Tibial nerve (tissue), 4 donors: ENCODE measurements at regions not wholly inside any gene's neighbourhood (a gene's known extent, or its start where the extent isn't known, plus 50 kb on each side); places are given as distances from the start of the nearest gene placed in this dataset.

ENCODE experiments used
- DNase-seq, 2 donors: peaks; one replicate each; pipeline ENCODE4 v3.0.0-alpha.2; 2019; ENCODE audit warnings: low spot score in 2 of 2
- H3K27ac ChIP-seq, 4 donors: fragments of 200-600 bp; sonication (generic) in 3 of 4; one replicate each; pipeline ENCODE4 v1.5.1; 2017 to 2019; ENCODE audit warnings: mild to moderate bottlenecking in 1 of 4
- H3K27me3 ChIP-seq, 2 donors: fragments of 200-600 bp; sonication (generic) in 1 of 2; one replicate each; pipeline versions ENCODE4 v1.5.1 to v1.6.0; 2017 to 2019
- H3K36me3 ChIP-seq, 3 donors: fragments of 200-600 bp; sonication (generic); one replicate each; pipeline ENCODE4 v1.5.1; 2018 to 2019
- H3K4me1 ChIP-seq, 4 donors: fragments of 200-600 bp; sonication (generic) in 3 of 4; one replicate each; pipeline ENCODE4 v1.5.1; 2017 to 2019
- H3K4me3 ChIP-seq, 4 donors: fragments of 200-600 bp; sonication (generic) in 3 of 4; one replicate each; pipeline ENCODE4 v1.5.1; 2017 to 2019; ENCODE audit warnings: mild to moderate bottlenecking in 1 of 4, moderate library complexity in 1 of 4
- H3K9me3 ChIP-seq, 4 donors: fragments of 200-600 bp; sonication (generic) in 3 of 4; one replicate each; pipeline ENCODE4 v1.5.1; 2017 to 2019
- EP300 ChIP-seq, 2 donors: sonication (generic); formaldehyde crosslinking; IDR thresholded peaks; one replicate each; pipeline ENCODE4 v1.6.1; 2017; ENCODE audit warnings: antibody characterized with exemption in 2 of 2, mild to moderate bottlenecking in 1 of 2
- POLR2A ChIP-seq, 2 donors: fragments of 450-650 bp; IDR thresholded peaks; one replicate each; pipeline ENCODE4 v1.6.1; 2017; ENCODE audit warnings: antibody characterized with exemption in 2 of 2, mild to moderate bottlenecking in 2 of 2, moderate library complexity in 2 of 2
- WGBS, 2 donors: methylation state at CpG; one replicate each; pipeline ENCODE4 v1.1.5; 2018; 5-methylcytosine and 5-hydroxymethylcytosine counted together
- TF ChIP-seq, protein P1 (sequence below), 5 experiments: fragments of 200-600 bp in 3 of 5; fragments of 450-650 bp in 2 of 5; sonication (generic) in 3 of 5; IDR thresholded peaks; one replicate each; pipeline ENCODE4 v1.5.1; 2016 to 2019; ENCODE audit warnings: antibody characterized with exemption in 5 of 5, mild to moderate bottlenecking in 3 of 5, moderate library complexity in 2 of 5

- DNase-seq = no peak
- H3K4me3 ChIP-seq = no peak overlapping the region
- H3K27ac ChIP-seq = no peak overlapping the region
- no peaks in the 10 kb centered on the region for H3K36me3 ChIP-seq
- no peaks in the 10 kb centered on the region for H3K27me3 ChIP-seq
- TF ChIP-seq, protein P1, sequence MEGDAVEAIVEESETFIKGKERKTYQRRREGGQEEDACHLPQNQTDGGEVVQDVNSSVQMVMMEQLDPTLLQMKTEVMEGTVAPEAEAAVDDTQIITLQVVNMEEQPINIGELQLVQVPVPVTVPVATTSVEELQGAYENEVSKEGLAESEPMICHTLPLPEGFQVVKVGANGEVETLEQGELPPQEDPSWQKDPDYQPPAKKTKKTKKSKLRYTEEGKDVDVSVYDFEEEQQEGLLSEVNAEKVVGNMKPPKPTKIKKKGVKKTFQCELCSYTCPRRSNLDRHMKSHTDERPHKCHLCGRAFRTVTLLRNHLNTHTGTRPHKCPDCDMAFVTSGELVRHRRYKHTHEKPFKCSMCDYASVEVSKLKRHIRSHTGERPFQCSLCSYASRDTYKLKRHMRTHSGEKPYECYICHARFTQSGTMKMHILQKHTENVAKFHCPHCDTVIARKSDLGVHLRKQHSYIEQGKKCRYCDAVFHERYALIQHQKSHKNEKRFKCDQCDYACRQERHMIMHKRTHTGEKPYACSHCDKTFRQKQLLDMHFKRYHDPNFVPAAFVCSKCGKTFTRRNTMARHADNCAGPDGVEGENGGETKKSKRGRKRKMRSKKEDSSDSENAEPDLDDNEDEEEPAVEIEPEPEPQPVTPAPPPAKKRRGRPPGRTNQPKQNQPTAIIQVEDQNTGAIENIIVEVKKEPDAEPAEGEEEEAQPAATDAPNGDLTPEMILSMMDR (IDR thresholded peaks at IDR 0.05) = no peak
- TF ChIP-seq POLR2A (IDR thresholded peaks at IDR 0.05) (no peak), EP300 (IDR thresholded peaks at IDR 0.05) (no peak)
- no peaks in the 10 kb centered on the region for H3K9me3 ChIP-seq
- H3K4me1 ChIP-seq = no peaks in the 10 kb centered on the region
These were observed 215.0 kb upstream of the EYS start for GRCh38 chr6:65922049-65922448.

- H3K4me1 ChIP-seq = no peaks in the 10 kb centered on the region
- H3K4me3 ChIP-seq = no peak overlapping the region
- WGBS, 2 donors = 56 to 73% methylated on average over 1 of the region's 1 CpG
- no peaks in the 10 kb centered on the region for H3K27me3 ChIP-seq
- DNase-seq = no peak
- TF ChIP-seq, protein P1 (IDR thresholded peaks at IDR 0.05) = no peak
- TF ChIP-seq EP300 (IDR thresholded peaks at IDR 0.05) = no peak
- no peak for TF ChIP-seq POLR2A (IDR thresholded peaks at IDR 0.05)
- H3K27ac ChIP-seq = no peak overlapping the region
- no peaks in the 10 kb centered on the region for H3K36me3 ChIP-seq
- no peaks in the 10 kb centered on the region for H3K9me3 ChIP-seq
These were observed 201.0 kb upstream of the EYS start for GRCh38 chr6:65908065-65908464.

GRCh38 chr6:65903992-65904391 is 197.0 kb upstream of the EYS start:
- TF ChIP-seq, protein P1 (IDR thresholded peaks at IDR 0.05) = no peak
- no peak for TF ChIP-seq EP300 (IDR thresholded peaks at IDR 0.05)
- TF ChIP-seq POLR2A (IDR thresholded peaks at IDR 0.05) = no peak
- Histone ChIP-seq H3K9me3 (no peaks in the 10 kb centered on the region), H3K4me3 (no peak overlapping the region), H3K27ac (no peak overlapping the region), H3K4me1 (no peaks in the 10 kb centered on the region), H3K27me3 (no peaks in the 10 kb centered on the region), H3K36me3 (no peaks in the 10 kb centered on the region)
- no peak for DNase-seq
- 90 to 97% methylated on average over 1 of the region's 1 CpG for WGBS, 2 donors

DNA sequence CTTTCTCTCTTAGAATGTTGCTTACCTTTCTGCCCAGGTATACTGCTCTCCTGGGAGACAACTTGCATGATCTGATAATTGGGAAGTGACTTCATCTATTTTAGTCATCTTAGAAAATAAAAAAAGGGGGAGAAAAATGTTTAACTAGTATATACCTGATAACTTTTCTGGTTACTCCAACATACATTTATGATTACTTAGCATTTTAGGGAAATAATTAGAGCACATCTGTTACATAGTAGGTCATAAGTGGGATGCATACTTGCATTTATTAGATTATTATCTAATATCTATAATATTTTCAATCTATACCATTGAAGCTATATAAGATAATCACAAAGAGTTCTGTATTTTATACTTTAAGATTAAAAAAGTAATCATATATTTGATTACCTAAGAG is 193.9 kb upstream of the EYS start:
- no peak for TF ChIP-seq POLR2A (IDR thresholded peaks at IDR 0.05)
- TF ChIP-seq, protein P1 (IDR thresholded peaks at IDR 0.05) = no peak
- no peak for TF ChIP-seq EP300 (IDR thresholded peaks at IDR 0.05)
- Histone ChIP-seq H3K4me3 (no peak overlapping the region), H3K36me3 (no peaks in the 10 kb centered on the region), H3K9me3 (no peaks in the 10 kb centered on the region), H3K27ac (no peak overlapping the region), H3K4me1 (no peaks in the 10 kb centered on the region), H3K27me3 (no peaks in the 10 kb centered on the region)
- no peak for DNase-seq

DNA sequence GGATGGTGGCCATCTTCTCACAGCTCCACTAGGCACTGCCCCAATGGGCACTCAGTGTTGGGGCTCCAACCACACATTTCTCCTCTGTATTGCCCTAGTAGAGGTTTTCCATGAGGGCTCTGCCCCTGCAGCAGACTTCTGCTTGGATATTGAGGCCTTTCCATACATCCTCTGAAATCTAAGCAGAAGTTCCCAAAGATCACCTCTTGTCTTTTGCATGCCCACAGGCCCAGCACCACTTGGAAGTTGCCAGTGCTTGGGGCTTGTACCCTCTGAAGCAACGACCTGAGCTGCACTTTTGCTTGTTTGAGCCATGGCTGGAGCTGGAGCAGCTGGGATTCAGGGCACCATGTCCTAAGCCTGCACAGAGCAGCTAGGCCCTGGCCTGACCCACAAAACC is 189.1 kb upstream of the EYS start:
- TF ChIP-seq, protein P1 (IDR thresholded peaks at IDR 0.05) = no peak
- no peak for TF ChIP-seq EP300 (IDR thresholded peaks at IDR 0.05)
- no peak for TF ChIP-seq POLR2A (IDR thresholded peaks at IDR 0.05)
- Histone ChIP-seq H3K4me1 (no peaks in the 10 kb centered on the region), H3K27ac (no peak overlapping the region), H3K4me3 (no peak overlapping the region), H3K9me3 (no peaks in the 10 kb centered on the region), H3K27me3 (no peaks in the 10 kb centered on the region), H3K36me3 (no peaks in the 10 kb centered on the region)
- WGBS, 2 donors = 47% methylated on average over 1 of the region's 1 CpG; no CpG with 5 or more reads in 1 of the 2 donors
- DNase-seq = no peak
